ENCODE measurements at regions not wholly inside any gene's neighbourhood (a gene's known extent, or its start where the extent isn't known, plus 50 kb on each side); places are given as distances from the start of the nearest gene placed in this dataset.
"Not testable (repeated sequence)": the region's sequence is repeated elsewhere in the genome, so short reads cannot be mapped to it uniquely, and the experiment has no call there.

DNA sequence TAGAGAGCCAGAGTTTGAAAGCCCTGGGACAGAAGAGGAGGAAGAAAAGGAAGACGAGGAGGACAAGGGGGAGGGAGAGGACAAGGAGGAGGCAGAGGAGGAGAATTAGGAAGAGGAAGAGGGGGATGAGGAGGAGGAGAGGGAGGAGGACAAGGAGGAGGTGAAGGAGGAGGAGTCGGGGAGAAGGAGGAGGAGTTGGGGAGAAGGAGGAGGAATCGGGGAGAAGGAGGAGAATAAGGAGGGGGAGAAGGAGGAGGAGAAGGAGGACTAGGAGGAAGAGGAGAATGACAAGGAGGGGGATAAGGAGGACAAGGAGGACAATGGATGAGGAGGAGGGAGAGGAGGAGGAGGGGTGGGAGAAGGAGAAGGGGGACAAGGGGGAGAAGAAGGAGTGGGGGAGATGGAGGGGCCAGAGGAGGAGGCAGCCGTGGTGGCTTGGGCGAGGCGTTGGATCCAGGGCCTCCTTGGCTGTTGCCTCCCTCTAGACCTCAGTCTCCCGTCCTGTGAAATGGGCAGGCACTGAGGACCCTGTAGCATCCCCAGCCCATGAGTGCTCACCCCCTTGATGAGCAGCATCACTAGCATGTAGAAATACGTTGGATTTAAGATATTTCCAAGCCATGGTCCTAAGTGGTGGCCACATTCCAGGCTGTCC, 179.6 kb downstream of the LMLN start:
- TF ChIP-seq RARB (CRISPR knock-in tag; IDR thresholded peaks at IDR 0.05); ESRRG (CRISPR knock-in tag; IDR thresholded peaks at IDR 0.05); CSDC2 (CRISPR knock-in tag; IDR thresholded peaks at IDR 0.05); ISL1 (CRISPR knock-in tag; IDR thresholded peaks at IDR 0.05); TOX (CRISPR knock-in tag; IDR thresholded peaks at IDR 0.05; ENCODE audit: borderline replicate concordance); ARNTL (CRISPR knock-in tag; IDR thresholded peaks at IDR 0.05; ENCODE audit: borderline replicate concordance, low read depth); ZFP3 (CRISPR knock-in tag; IDR thresholded peaks at IDR 0.05); SNAI2 (CRISPR knock-in tag; IDR thresholded peaks at IDR 0.05); ZNF70 (CRISPR knock-in tag; IDR thresholded peaks at IDR 0.05): not testable (repeated sequence)
- TF ChIP-seq, protein P1, sequence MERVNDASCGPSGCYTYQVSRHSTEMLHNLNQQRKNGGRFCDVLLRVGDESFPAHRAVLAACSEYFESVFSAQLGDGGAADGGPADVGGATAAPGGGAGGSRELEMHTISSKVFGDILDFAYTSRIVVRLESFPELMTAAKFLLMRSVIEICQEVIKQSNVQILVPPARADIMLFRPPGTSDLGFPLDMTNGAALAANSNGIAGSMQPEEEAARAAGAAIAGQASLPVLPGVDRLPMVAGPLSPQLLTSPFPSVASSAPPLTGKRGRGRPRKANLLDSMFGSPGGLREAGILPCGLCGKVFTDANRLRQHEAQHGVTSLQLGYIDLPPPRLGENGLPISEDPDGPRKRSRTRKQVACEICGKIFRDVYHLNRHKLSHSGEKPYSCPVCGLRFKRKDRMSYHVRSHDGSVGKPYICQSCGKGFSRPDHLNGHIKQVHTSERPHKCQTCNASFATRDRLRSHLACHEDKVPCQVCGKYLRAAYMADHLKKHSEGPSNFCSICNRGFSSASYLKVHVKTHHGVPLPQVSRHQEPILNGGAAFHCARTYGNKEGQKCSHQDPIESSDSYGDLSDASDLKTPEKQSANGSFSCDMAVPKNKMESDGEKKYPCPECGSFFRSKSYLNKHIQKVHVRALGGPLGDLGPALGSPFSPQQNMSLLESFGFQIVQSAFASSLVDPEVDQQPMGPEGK (CRISPR knock-in tag; IDR thresholded peaks at IDR 0.05; ENCODE audit: borderline replicate concordance): not testable (repeated sequence)
- TF ChIP-seq, protein P2, sequence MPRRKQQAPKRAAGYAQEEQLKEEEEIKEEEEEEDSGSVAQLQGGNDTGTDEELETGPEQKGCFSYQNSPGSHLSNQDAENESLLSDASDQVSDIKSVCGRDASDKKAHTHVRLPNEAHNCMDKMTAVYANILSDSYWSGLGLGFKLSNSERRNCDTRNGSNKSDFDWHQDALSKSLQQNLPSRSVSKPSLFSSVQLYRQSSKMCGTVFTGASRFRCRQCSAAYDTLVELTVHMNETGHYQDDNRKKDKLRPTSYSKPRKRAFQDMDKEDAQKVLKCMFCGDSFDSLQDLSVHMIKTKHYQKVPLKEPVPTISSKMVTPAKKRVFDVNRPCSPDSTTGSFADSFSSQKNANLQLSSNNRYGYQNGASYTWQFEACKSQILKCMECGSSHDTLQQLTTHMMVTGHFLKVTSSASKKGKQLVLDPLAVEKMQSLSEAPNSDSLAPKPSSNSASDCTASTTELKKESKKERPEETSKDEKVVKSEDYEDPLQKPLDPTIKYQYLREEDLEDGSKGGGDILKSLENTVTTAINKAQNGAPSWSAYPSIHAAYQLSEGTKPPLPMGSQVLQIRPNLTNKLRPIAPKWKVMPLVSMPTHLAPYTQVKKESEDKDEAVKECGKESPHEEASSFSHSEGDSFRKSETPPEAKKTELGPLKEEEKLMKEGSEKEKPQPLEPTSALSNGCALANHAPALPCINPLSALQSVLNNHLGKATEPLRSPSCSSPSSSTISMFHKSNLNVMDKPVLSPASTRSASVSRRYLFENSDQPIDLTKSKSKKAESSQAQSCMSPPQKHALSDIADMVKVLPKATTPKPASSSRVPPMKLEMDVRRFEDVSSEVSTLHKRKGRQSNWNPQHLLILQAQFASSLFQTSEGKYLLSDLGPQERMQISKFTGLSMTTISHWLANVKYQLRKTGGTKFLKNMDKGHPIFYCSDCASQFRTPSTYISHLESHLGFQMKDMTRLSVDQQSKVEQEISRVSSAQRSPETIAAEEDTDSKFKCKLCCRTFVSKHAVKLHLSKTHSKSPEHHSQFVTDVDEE (CRISPR knock-in tag; IDR thresholded peaks at IDR 0.05): not testable (repeated sequence)
- TF ChIP-seq, protein P3, sequence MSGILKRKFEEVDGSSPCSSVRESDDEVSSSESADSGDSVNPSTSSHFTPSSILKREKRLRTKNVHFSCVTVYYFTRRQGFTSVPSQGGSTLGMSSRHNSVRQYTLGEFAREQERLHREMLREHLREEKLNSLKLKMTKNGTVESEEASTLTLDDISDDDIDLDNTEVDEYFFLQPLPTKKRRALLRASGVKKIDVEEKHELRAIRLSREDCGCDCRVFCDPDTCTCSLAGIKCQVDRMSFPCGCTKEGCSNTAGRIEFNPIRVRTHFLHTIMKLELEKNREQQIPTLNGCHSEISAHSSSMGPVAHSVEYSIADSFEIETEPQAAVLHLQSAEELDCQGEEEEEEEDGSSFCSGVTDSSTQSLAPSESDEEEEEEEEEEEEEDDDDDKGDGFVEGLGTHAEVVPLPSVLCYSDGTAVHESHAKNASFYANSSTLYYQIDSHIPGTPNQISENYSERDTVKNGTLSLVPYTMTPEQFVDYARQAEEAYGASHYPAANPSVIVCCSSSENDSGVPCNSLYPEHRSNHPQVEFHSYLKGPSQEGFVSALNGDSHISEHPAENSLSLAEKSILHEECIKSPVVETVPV (CRISPR knock-in tag; IDR thresholded peaks at IDR 0.05): not testable (repeated sequence)
